ENCODE measurements at regions not wholly inside any gene's neighbourhood (a gene's known extent, or its start where the extent isn't known, plus 50 kb on each side); places are given as distances from the start of the nearest gene placed in this dataset.

DNA sequence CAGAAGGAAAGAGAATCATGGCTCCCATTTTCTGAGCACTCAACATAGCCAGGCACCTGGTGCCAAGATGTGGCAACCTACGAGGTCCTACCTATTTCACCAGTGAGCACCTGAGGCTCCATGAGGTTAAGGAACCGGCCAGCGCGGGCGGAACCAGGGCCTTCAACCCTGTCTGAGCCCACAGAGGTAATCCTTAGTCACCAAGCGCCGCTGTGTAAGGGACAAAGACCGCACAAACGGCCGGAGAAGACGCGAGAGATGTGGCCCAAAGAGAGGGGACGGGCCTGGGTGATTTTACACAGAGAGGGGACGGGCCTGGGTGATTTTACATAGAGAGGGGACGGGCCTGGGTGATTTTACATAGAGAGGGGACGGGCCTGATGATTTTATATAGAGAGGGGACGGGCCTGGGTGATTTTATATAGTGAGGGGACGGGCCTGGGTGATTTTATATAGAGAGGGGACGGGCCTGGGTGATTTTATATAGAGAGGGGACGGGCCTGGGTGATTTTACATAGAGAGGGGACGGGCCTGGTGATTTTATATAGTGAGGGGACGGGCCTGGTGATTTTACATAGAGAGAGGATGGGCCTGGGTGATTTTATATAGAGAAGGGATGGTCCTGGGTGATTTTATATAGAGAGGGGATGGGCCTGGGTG, 114.2 kb downstream of the SMIM20 start:
- TF ChIP-seq, protein P1, sequence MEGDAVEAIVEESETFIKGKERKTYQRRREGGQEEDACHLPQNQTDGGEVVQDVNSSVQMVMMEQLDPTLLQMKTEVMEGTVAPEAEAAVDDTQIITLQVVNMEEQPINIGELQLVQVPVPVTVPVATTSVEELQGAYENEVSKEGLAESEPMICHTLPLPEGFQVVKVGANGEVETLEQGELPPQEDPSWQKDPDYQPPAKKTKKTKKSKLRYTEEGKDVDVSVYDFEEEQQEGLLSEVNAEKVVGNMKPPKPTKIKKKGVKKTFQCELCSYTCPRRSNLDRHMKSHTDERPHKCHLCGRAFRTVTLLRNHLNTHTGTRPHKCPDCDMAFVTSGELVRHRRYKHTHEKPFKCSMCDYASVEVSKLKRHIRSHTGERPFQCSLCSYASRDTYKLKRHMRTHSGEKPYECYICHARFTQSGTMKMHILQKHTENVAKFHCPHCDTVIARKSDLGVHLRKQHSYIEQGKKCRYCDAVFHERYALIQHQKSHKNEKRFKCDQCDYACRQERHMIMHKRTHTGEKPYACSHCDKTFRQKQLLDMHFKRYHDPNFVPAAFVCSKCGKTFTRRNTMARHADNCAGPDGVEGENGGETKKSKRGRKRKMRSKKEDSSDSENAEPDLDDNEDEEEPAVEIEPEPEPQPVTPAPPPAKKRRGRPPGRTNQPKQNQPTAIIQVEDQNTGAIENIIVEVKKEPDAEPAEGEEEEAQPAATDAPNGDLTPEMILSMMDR (IDR thresholded peaks at IDR 0.05; ENCODE audit: low read depth, low read length) = no peak
- no peak for DNase-seq (ENCODE audit: extremely low read depth, low read depth)

DNA sequence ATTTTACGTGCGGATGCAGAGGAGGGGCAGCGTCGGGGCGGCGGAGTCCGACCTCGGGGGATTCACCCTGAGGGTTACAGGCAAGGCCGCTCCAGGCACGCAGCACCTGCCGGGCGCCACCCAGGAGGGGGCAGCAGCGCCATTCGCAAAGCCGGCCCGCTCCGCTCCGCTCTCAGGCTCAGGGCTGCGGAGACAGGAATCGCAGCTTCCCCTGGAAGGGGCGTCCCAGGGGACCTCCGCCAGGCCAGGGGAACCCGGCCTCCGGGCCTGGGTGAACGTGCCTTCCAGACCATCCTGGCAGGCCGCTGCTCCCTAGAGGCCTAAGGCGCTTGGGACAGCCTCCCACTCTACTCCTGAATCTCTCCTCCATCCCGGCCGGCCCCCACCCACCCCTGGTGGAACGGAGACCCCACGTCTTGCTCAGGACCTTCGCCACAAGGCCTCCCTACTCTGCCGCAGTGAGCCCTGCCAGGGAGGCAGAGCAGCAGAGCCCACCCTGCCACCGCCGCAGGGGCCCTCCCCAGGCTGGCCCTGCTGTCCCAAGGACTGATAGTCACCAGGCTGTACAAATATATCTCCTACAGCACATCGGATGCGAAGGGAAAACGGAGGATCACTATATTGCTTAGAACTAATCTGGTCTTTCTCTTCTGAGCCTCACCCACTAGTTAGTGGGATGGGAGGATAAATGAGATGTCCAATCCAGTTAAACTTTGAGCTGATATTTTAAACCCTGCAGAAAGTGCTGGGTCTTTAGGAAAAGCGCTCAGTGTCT, 115.0 kb downstream of the SMIM20 start:
- TF ChIP-seq, protein P1 (IDR thresholded peaks at IDR 0.05; ENCODE audit: low read depth, low read length) = peak; percentile 92
- DNase-seq (ENCODE audit: extremely low read depth, low read depth) = no peak

DNA sequence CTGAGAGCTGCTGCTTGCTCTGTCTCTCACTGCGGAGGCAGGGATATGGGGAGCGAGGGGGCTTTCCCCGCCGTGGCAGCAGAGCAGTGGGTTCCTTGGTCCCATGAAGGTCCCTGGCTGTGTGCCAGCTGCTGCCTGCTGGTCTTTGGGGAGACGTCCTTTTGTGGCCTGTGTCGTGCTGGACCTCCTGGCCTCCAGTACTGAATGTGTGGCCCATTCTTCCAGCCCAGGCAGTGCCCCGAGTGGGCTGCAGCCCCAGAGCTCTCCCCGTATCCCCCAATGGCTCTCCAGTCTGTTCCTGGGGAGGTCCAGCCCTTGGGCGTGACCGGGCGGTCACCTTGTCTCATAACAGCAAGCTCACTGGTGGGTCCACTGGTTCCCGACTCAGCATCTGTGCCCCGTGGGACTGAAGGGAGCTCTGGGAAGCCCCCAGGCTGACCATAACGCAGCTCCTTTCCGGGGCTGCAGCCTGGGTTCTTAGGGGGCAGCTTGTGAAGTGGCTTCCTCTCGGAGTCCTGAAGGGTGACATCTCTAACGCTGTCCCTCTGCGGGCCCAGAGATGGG, 115.6 kb downstream of the SMIM20 start:
- TF ChIP-seq, protein P1 (IDR thresholded peaks at IDR 0.05; ENCODE audit: low read depth, low read length) = no peak
- DNase-seq (ENCODE audit: extremely low read depth, low read depth) = no peak

DNA sequence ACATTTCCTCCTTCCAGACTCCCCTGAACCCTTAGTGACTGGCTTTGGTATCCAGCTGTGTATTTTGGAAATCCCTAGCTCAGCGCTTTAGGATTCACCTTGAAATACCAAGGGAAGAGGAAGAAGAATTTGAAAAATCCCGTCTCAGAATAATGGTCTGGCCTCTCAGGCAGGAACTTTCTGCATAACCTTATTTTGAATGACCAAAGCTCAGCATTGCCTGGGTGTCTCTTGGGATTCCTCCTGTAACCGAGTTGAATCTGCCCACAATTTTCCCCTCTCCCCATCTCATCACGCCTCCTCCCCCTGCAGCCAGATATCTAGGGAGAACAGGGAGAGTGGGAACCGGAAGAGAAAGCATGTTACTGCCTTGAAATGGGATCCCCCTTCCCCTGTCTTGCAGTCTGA, 116.2 kb downstream of the SMIM20 start:
- DNase-seq (ENCODE audit: extremely low read depth, low read depth) = no peak
- TF ChIP-seq, protein P1 (IDR thresholded peaks at IDR 0.05; ENCODE audit: low read depth, low read length) = no peak

DNA sequence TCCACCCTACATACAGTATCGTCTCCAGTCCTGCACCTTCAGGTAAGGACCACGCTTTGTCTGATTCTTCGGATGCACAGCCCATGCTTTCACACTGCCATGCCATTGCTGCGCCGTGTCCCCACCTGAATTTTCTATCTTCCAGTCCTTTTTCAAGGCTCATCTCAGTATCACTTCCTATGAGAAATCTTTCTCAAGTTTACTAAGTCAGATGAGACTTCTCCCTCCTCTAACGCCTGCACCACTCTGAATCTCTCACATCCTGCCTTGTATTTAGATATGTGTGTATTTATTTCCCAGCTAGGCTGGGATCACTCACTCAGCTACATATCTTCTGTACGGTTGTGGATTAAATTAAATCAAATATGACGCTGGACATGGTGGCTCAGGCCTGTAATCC, 116.8 kb downstream of the SMIM20 start:
- TF ChIP-seq, protein P1 (IDR thresholded peaks at IDR 0.05; ENCODE audit: low read depth, low read length) = no peak
- no peak for DNase-seq (ENCODE audit: extremely low read depth, low read depth)

DNA sequence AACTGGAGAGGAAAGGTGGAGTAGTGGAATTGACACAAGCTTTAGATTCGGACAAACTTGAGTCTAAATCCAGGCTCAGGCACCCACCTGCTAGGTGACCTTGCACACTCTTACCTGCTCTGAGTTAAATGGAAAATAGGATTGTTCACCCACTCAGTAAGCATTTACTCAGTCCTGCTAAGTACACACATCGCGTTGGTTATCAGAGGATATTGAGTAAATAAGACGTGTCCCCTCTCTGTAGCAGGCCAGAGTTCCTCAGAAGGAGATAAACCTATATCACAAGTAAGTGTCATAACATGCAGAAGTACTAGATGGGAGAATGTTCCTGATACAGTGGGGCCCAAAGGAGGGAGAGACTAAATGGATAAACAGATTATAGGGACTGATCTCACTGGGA, 117.7 kb downstream of the SMIM20 start:
- TF ChIP-seq, protein P1 (IDR thresholded peaks at IDR 0.05; ENCODE audit: low read depth, low read length) = no peak
- DNase-seq (ENCODE audit: extremely low read depth, low read depth) = no peak

DNA sequence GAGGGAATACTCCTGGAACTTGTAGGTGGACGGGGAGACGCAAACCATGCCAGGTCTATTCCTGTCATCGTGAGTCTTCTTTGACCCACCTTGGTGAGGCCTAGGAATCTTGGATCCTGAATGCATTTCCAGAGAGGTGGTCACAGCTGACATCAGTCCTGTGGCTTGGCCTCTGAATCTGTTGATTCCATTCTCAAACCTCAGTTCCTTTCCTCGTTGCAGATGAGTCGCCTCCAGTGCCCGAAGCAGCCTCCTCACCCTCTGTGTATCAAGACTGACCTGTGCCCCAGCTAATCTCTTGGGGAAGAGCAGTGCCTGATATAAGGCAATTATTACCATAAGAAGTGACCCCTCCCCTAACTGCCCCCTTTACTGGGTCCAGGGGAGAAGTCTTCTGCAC, 118.1 kb downstream of the SMIM20 start:
- TF ChIP-seq, protein P1 (IDR thresholded peaks at IDR 0.05; ENCODE audit: low read depth, low read length) = no peak
- no peak for DNase-seq (ENCODE audit: extremely low read depth, low read depth)
